Endothelial cell of hepatic sinusoid (primary cell): ENCODE measurements at regions not wholly inside any gene's neighbourhood (a gene's known extent, or its start where the extent isn't known, plus 50 kb on each side); places are given as distances from the start of the nearest gene placed in this dataset.

Experiments
- in situ Hi-C: cut with HindIII; loops from 2 replicates; pipeline ENCODE4 v1.10.0; 2017; ENCODE audit warnings: low sequenced_read_pairs

GRCh38 chr1:59219916-59220315 lies 77.0 kb upstream of the FGGY start:
- in situ Hi-C loops = loop anchor here (5.0 kb wide), 1 partner anchor 88 kb away; no protein-coding TSS in a partner anchor

- in situ Hi-C loops = loop anchor here (5.0 kb wide), 1 partner anchor 88 kb away; no protein-coding TSS in a partner anchor
These were observed 76.5 kb upstream of the FGGY start for GRCh38 chr1:59220356-59220755.

- in situ Hi-C loops = loop anchor here (5.0 kb wide), 1 partner anchor 91 kb away; no protein-coding TSS in a partner anchor
These were observed 73.7 kb upstream of the FGGY start for GRCh38 chr1:59223198-59223597.

GRCh38 chr1:59223989-59224634 lies 72.8 kb upstream of the FGGY start:
- in situ Hi-C loops = loop anchor here (5.0 kb wide), 1 partner anchor 92 kb away; no protein-coding TSS in a partner anchor

GRCh38 chr1:59225594-59226316 lies 71.1 kb upstream of the FGGY start:
- in situ Hi-C loops = no loop called here

- in situ Hi-C loops = no loop called here
These were observed 67.8 kb upstream of the FGGY start for GRCh38 chr1:59229138-59229537.

- in situ Hi-C loops = no loop called here
These were observed 66.3 kb upstream of the FGGY start for GRCh38 chr1:59230622-59231021.

- in situ Hi-C loops = no loop called here
These were observed 64.7 kb upstream of the FGGY start for GRCh38 chr1:59232216-59232615.

GRCh38 chr1:59233444-59233843 lies 63.5 kb upstream of the FGGY start:
- in situ Hi-C loops = no loop called here

GRCh38 chr1:59236721-59237545 lies 60.0 kb upstream of the FGGY start:
- in situ Hi-C loops = no loop called here

GRCh38 chr1:59237900-59238299 lies 59.0 kb upstream of the FGGY start:
- in situ Hi-C loops = no loop called here

GRCh38 chr1:59238333-59238934 lies 58.5 kb upstream of the FGGY start:
- in situ Hi-C loops = no loop called here

GRCh38 chr1:59238993-59239392 lies 57.9 kb upstream of the FGGY start:
- in situ Hi-C loops = no loop called here

- in situ Hi-C loops = no loop called here
These were observed 55.0 kb upstream of the FGGY start for GRCh38 chr1:59241909-59242308.

- in situ Hi-C loops = no loop called here
These were observed 54.5 kb upstream of the FGGY start for GRCh38 chr1:59242370-59242769.

GRCh38 chr1:59243550-59243949 lies 53.3 kb upstream of the FGGY start:
- in situ Hi-C loops = no loop called here

- in situ Hi-C loops = no loop called here
These were observed 52.9 kb upstream of the FGGY start for GRCh38 chr1:59243978-59244377.

- in situ Hi-C loops = no loop called here
These were observed 52.0 kb upstream of the FGGY start for GRCh38 chr1:59244891-59245290.
